Breast epithelium (tissue), 3 donors: ENCODE measurements at regions not wholly inside any gene's neighbourhood (a gene's known extent, or its start where the extent isn't known, plus 50 kb on each side); places are given as distances from the start of the nearest gene placed in this dataset.

Source experiments
- CTCF ChIP-seq, 3 donors: fragments of 450-650 bp; IDR thresholded peaks; one replicate each; pipeline ENCODE4 v1.5.1; 2016 to 2017; ENCODE audit warnings: antibody characterized with exemption in 3 of 3, mild to moderate bottlenecking in 3 of 3, moderate library complexity in 3 of 3
- POLR2A ChIP-seq: fragments of 450-650 bp; IDR thresholded peaks from one replicate; pipeline ENCODE4 v1.6.1; 2016; ENCODE audit warnings: antibody characterized with exemption, mild to moderate bottlenecking, moderate library complexity

- TF ChIP-seq CTCF (IDR thresholded peaks at IDR 0.05) (no peak), POLR2A (no peak)
These were observed 1034.6 kb upstream of the C9orf72 start for GRCh38 chr9:28607843-28608242.
